HG02642 (cell line): ENCODE measurements at regions not wholly inside any gene's neighbourhood (a gene's known extent, or its start where the extent isn't known, plus 50 kb on each side); places are given as distances from the start of the nearest gene placed in this dataset.

ENCODE experiments used
- ATAC-seq: cut with Tn5 transposase; IDR thresholded peaks from one replicate; pipeline ENCODE4 v1.9.1; 2021; ENCODE audit warnings: mild to moderate bottlenecking; ENCODE audit not compliant: unreplicated experiment, poor library complexity

DNA sequence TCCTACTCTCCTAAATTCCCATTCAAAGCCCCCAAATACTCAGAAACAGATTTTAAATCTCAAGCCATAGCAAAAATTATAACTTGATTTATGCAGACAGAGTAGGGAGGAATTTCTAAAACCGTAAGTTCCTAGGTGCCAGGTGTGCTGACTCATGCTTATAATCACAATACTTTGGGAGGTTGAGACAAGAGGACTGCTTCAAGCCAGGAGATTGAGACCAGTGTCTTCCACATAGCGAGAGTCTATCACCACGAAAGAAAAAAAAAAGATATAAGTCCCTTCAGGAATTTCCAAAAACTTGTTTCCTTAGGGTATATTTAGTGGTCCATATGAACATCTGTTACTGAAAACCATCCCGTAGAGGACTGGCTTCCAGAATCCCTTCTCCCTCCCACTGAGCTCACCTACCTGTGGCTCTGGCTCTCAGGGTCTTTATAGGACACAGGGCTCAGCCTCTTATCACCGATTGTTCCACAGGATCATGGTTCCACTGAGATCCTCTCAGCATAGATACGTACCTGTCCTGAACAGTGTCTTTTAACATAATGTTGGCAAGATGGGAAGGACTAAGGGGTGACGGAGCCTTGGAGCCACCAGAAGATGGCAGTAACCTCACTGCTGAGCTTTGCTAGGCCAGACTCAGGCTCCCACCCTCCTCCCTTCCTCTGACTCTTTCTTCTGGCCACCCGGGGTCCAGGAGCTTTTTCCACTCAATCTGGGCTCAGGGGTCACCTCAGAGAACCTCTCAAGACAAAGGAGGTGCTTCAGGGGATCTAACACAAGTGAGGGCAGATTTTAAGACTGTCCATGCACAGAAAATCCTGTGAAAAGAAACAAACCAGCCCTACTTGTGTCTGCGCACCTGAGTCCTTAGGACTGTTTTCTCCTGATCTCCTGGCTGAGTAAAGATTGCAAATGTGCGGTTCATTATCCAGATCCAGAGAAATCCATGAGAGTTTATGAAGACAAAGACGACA, 117.5 kb upstream of the TOP3B start:
- ATAC-seq = no peak

DNA sequence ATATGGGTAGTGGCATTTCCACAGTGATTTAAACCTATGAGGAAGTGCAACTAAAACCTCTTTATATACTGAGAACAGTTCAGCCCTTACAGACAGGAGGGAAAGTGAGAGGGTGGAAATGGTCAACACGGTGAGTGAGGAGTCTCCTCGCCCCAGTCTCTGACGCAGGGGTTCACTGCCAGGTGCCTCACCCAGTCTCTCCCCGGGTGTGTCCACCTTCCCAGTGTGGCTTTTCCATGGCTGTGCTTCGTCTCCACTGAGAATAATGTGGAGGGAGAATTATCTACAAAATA, 116.6 kb upstream of the TOP3B start:
- no peak for ATAC-seq

DNA sequence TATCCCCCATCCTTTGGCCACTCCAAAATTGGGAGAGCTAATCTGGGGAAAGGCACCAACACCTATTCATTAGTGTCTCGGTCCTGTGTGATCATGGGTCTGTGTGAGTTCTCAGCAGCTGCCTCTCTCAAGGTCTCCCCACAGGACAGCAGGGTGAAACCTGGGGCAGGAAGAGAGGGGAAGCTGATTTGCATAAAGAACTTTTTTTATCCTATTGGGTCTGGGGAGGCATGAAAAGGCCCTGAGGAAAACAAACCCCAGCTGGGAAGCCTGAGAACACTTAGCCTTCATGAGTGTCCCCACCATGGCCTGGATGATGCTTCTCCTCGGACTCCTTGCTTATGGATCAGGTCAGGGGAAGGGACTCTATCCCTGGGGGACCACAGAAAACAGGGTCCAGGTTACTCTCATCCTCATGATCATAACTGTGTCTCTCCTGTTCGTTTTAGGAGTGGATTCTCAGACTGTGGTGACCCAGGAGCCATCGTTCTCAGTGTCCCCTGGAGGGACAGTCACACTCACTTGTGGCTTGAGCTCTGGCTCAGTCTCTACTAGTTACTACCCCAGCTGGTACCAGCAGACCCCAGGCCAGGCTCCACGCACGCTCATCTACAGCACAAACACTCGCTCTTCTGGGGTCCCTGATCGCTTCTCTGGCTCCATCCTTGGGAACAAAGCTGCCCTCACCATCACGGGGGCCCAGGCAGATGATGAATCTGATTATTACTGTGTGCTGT, 116.0 kb upstream of the TOP3B start:
- no peak for ATAC-seq

DNA sequence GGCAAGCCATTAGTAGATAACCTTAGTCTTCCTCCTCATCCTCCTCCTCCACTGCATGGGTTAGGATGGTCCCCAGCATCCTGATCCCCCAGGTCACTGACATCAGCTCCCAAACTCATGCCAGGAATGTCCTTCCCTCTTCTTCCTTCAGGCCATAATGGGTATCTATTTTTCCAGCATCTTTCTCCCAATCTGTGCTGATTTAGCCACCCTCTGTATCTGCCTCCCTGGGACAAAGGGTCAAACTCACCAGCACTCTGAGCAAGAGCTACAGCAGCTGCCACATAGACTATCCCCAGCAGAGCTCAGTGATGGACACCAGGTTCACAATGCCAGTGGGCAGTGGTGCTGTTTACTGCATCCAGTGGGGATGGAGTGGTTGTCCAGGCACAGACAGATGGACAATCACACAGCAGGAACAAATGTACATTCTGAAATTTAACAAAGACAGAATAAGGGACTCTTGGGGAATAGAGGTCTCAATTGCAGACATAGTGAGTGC, 115.2 kb upstream of the TOP3B start:
- ATAC-seq = no peak

DNA sequence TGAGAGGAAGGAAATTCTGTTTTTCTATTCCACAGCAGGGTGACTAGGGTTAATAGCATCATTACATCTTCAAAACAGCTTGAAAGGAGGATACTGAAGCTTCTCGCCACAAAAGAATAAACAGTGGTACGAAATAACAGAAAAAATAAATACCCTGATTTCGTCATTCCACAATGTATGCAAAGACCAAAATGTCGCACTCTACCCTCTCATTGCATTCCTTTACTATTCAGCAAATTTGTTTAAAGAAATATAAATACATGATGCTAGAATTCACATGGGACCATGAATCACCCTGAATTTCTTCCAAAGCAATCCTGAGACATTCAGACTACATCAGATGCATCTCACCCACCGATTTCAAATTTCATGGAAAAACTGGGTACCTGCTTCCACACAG, 112.3 kb upstream of the TOP3B start:
- no peak for ATAC-seq

DNA sequence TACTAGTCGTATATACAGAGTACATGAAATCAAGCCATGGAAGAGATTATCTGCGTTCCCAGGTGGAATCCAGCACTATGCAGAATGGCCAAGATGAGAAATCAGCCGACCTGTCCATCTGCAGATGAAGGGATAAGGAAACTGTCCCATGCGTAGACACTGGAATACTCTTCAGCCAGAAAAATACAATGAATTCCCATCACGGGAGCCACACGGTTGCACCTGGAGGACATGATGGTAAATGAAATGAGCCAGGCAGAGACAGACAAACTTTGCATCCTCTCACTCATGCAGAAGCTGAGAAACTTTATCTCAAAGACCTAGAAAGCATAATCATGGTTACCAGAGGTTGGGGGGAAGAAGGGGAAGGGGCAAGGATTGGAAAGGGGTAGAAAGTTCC, 111.9 kb upstream of the TOP3B start:
- ATAC-seq = no peak

DNA sequence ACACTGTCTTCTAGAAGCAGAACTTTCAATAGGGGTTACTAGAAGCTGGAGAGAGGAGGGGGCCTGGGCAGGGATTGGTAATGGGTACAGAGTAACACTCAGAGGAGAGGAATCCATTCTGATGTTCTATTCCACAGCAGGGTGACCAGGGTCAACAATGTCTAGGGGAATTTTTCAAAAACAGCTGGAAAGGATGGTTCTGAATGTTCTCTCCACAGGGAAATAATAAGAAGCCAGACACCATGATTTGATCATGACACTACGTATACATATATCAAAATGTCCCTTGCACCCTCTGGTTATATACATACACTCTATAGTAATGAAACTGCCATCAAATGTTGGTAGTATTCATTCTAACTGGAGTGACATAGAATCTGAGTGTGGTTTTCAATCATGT, 111.2 kb upstream of the TOP3B start:
- no peak for ATAC-seq

DNA sequence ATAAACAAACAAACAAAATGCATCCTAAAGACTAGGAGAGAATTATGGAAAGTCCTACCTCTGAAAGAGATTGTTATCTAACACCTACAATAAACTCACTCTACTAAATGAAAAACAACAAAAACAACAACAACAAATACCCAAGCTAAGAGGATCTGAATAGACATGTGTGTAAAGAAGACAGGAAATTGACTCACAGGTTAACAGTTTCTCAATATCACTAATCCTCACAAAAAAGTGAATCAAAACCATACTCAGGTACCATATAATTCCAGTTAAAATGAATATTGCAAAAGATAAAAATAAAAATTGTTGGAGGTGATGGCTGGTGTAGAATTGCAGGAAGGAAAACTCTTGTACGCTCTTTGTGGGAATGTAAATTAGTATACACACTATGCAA, 110.4 kb upstream of the TOP3B start:
- ATAC-seq = no peak

DNA sequence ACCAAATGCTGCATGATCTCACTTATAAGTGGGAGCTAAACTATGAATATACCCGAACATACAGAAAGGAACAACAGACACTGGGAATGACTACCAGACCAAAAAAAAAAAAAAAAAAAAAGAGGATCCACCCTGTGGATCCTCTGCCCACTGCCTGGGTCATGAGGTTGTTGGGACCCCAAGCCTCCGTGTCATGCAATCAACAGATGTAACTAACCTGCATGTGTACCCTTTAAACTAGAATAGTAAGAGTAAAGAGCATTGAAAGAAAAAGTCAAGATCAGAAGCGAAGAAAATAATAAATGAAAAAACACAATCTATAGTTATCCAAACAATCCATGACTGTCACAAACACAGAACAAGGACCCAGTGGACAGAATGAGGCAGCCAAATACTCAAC, 109.5 kb upstream of the TOP3B start:
- ATAC-seq = no peak

DNA sequence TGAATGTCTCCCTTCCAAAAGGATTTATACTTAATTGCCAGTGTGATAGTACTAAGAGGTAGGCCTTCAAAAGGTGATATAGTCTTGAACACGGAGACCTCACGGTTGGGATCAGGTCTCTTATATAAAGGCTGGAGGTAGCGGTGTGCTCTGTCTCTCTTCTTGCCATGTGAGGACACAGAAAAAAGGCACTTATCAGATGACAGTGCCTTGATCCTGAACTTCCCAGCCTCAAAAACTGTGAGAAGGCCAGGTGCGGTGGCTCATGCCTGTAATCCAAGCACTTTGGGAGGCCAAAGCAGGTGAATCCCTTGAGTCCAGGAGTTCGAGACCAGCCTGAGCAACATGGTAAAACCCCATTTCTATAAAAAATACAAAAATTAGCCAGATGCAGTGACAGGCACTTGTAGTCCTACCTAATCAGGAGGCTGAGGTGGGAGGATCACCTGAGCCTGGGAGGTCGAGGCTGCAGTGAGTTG, 108.9 kb upstream of the TOP3B start:
- no peak for ATAC-seq

DNA sequence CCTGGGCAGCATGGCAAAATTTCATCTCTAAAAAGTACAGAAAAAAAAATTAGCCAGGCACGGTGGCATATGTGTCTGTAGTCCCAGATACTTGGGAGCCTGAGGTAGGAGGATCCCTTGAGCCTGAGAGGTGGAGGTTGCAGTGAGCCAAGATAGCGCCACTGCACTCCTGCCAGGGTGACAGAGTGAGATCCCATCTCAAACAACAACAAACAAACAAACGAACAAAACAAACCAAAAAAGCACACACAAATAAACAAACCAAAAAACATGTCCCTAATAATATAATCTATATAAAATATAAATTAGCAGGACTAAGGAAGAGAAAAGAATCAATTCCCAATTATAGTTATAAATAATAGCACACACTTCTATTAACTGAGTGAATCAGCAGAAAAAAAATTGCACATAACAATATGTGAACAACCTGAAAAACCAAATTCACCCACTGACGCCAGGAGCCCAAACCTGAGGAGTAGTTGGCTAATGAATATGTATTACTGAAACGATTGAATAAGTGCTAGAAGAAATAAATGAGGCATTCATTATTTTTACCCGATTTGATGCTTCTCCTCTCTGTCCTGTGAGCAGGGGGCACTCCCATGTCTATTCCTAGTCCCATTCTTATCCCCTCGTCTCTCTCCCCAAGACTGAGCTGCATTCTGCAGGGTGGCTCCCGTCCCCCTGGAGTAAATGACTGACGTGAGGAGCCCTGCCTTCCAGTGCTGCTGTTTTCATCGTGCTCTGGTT, 108.2 kb upstream of the TOP3B start:
- no peak for ATAC-seq

DNA sequence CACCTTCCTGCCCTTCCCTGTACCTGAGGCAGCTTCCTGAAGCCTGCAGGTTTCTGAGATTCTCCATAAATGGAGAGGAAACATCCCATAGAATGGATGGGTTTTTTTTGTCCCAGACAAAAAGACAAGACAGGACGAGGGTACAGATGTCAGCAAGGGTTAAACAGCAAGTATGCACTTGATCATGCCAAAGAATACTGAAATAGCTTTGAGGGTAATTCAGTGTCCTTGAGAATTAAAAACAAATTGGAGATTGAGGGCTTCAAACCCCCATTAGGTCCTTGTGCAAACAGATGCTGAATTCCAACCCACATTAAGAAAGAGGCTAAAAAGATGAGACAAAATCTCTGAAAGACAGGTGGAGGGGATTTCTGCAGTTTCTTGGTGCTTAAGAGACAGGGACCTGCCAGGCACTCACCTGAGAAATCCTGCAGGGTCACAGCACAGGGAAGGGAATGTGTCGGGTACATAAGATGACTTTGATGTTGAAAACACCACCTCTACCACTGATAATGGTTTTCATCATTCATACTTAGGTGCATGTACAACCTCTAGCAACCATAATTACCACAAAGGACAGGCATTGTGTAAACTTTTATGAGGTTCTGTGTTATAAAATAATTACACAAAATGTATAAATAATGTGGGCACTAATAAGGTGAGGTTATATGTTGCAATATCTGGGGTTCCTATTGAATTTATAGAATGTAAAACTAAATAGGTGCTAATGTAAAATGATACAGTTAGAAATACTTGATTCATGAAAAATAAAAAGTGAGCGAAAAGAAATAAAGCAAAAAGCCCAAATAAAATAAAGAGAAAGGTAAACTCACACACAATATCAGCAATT, 107.1 kb upstream of the TOP3B start:
- ATAC-seq = no peak

DNA sequence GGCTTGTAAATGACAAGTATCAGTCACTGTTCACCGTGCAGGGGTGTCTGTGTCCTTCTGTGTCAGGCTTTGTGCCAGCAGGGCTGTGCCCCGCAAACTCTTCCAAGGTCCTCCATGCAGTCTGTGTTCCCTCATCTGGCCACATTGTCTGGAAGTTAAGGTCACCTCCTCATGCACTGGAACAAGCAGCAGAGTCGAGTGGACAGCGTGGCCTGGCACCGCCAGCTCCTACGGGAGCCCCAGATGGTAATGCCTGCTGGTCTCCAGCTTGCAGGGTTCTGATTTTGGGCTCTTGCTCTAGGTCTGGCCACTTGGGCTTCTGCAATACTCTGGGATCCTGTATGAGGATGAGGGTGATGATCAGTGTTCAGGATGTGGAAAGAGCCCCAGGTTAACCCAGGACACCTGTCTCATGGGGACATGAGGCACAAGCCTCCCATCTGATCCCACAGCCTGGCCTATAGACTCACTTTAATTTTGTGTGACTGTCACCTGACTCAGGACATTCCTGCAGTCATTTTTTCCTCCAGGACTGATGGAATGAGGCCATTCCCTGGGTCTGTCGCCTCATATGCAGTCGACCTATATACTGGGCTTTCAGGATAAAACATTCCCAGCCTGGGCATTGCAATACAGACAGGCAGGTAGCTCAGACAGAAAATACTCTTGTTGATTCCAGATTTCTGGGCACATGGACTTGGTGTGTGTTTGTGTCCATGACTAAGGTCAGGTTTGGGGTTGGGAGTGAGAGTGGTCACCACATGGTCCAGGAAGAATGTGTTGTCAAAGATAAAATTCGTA, 106.3 kb upstream of the TOP3B start:
- ATAC-seq = no peak

DNA sequence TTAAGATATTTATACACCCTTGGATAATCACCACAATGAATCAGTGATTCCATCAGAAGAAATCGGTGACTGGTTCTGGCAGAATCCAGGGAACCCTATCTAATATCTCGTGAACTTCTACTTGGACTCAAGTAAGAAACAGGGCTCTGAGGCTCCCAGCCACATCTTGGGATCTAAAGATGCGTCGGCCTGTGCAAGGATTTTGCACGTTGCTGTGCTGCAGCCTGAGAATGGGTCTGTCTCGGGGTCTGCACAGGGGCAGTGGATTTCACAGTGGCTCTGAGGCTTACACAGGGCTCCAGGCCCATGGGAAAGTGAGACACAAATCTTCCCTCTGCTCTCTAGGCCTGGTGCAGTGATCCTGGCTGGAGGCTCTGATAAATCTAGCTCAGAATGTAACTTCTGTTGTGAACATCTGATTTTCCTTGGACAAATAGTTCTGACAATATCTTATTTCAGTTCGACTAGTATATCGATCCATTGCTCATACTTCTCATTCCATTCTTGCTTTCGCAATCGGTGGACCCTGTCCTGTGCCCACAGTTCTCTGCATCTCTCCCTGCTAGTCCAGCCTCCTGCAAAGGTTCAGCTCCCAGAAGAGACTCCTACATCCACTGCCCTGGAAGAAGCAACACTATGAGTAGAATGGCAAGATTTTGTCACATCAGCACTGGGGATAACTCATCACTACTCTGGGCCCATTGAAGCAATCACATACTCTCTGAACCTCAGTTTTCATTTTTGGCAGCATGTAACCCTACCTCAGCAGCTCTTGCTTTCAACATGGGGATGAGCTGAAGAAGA, 105.5 kb upstream of the TOP3B start:
- no peak for ATAC-seq

DNA sequence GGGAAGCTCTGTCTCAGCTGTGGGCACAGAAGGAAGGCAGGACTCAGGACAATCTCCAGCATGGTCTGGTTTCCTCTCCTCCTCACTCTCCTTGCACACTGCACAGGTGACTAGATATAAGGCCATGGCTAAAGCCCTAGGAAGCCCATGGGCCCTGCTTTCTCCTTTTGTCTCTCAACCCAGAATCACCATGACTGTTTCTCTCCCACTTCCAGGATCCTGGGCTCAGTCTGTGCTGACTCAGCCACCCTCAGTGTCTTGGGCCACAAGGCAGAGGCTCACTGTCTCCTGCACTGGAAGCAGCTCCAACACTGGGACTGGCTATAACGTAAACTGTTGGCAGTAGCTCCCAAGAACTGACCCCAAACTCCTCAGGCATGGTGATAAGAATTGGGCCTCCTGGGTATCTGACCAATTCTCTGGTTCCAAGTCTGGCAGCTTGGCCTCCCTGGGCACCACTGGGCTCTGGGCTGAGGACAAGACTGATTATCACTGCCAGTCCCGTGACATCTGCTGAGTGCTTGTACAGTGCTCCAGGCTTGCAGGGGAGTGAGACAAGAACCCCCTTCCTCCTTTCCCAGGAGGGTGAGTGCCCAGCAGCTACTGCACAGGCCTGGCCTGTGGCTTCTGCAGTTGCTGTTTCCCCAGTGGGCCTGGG, 104.0 kb upstream of the TOP3B start:
- no peak for ATAC-seq

DNA sequence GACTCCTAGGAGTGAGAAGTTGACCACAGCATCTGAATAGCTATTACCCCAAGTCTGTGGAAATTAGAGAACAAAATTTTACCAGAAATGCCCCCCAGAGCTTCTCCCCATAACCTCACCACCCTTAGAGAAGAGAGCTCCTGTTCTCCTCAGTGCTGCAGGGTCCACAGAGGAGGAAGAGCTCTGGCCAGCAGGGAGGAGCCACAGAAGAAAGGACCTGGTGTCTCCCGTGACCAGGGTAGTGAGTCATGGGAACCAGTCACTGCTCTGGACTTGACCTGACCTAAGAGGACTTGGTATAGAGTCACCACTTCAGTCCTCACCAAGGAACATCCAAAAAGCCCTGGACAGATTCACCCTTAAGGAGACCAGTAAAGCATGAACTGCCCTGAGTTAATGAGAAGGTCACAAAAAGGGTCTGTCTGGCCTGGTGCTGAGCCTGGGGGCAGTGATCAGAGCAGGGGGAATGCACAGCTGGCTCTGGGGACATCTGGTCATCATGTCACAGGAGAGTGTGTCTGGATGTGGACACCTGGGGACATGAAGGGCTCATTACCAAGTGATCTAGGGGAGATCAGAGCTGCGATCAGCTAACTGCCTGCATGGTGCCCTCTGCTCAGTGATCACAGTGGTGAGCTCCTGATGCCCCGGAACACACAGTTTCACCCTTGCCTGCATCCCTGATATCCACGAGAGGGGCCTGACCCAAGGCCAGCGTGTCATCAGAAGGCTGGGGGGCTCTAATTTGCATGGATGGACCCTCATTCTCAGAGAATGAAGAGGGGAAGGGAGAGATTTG, 103.3 kb upstream of the TOP3B start:
- no peak for ATAC-seq

DNA sequence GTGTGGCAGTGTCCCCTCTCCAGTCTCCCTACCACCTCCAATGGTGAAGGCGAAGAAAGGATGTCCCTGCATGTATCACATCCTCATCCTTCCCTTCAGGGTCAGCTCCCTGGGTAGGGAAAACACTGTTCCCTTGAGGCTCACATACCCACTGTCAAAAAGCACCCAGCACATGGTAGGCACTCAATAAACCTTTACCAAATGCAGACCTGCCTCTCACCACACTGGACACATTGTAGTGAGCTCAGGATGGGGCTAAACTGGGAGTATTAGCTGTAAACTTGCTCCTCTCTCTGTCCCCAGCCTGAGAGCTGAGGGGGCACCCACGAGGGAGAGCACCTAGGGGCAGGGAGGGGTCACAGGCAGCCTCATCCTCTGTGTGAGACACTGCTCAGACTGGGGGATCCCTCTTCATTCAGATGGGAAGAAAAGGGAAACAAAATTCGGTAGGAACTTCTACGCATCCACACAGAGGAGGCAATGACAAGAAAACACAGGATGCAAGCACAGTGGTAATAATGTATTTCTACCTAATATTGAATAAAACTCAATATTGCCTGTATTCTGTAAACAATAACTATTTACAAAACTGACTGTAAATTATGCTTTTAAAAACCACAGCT, 101.6 kb upstream of the TOP3B start:
- no peak for ATAC-seq
